H1 (cell line): ENCODE measurements at regions not wholly inside any gene's neighbourhood (a gene's known extent, or its start where the extent isn't known, plus 50 kb on each side); places are given as distances from the start of the nearest gene placed in this dataset.

Experiments
- BRCA1 ChIP-seq: IDR thresholded peaks from 2 replicates; pipeline ENCODE4 v1.6.1; 2012; ENCODE audit warnings: low read depth, low read length, improper control_type of control experiment
- NANOG ChIP-seq: IDR thresholded peaks from 2 replicates; pipeline ENCODE4 v1.6.1; 2011; ENCODE audit warnings: low read length, low read depth, mild to moderate bottlenecking, inconsistent platforms; ENCODE audit not compliant: insufficient read depth, poor library complexity, severe bottlenecking

DNA sequence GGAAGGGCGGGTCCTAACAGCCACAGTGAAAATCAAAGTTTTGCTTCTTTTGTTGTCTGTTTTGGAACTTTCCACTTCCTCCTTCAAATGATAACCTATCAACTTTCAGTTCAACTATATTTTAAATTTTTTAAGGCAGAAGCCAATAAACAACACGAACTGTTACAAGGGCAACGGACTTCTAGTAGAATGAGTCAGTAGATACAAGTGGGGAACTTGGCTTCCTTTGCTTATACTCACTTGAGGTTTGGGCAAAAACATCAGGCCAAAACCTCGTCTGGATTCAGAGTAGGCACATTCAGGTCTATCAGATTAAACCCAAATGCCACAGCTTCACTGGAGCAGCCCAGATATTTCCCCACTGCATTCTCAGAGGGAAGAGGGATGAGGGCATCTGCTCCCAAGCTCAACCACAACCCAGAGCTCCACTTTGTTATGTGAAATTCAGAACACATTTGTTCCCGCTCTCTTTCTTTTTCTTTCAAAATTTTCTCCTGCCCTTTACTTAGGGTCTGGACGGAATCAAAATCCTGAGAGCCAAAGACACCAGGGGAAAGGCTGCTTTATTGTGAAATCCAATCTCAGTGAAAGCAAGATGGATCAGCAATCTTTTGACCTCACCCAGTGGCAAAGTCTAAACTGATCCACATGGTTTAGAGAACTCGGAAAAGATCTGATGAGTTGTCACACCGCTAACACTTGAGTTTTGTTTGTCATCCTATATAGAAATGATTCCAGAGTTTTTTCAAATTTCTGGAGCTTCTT is 152.5 kb upstream of the BTG1 start (continued):
- TF ChIP-seq BRCA1, result no peak
- TF ChIP-seq NANOG, result no peak
